Head of caudate nucleus (tissue), 42 donors: ENCODE measurements at regions not wholly inside any gene's neighbourhood (a gene's known extent, or its start where the extent isn't known, plus 50 kb on each side); places are given as distances from the start of the nearest gene placed in this dataset.

Experiments used
- DNase-seq, 42 donors: peaks; one replicate each; pipeline versions ENCODE4 v3.0.0 to v3.0.0-alpha.2; 2020 to 2021; ENCODE audit warnings: mixed read lengths in 7 of 42
- intact Hi-C: fragments of 100-400 bp; cut with DNase I; formaldehyde crosslinking; loops from one replicate; pipeline ENCODE4 v1.15.0; 2022

DNA sequence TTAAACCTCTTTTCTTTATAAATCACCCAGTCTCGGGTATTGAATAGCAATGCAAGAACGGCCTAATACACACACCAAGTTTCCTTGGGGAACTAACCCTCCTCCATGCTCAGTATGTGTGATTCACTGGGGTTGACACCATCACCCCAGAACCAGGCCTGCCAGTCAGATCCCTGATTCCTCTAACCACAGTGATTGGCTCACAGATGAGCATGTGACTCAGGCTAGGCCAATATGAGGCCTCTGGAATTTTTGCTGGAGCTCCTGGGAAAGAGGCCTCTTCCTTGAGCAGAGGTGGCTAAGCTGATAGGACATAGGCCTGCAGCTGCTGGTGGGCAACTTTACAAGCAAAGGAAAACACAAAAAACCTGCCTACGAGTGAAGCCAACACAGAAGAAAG lies 74.7 kb upstream of the ZBTB40 start:
- no peak for DNase-seq
- intact Hi-C loops = no loop called here

DNA sequence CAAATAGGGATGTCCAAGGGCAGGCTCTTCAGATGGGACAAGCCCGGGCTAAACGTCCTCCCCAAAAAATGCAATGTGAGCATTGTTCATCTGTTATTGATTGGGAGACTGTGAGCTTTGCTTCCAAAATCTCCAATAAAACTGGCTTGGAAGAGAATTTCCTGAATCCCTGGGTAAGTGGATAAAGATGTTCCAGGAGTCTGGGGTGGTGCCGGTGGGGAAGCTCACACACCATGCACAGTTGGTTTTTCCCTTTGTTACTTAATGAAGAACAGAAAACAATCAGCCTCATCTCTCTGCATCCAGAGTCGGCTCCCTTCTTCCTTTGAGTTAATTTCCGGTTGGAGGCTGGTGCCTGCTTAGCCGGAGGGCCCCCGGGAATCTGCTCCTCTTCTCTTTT lies 72.1 kb upstream of the ZBTB40 start:
- intact Hi-C loops = no loop called here
- no peak for DNase-seq

DNA sequence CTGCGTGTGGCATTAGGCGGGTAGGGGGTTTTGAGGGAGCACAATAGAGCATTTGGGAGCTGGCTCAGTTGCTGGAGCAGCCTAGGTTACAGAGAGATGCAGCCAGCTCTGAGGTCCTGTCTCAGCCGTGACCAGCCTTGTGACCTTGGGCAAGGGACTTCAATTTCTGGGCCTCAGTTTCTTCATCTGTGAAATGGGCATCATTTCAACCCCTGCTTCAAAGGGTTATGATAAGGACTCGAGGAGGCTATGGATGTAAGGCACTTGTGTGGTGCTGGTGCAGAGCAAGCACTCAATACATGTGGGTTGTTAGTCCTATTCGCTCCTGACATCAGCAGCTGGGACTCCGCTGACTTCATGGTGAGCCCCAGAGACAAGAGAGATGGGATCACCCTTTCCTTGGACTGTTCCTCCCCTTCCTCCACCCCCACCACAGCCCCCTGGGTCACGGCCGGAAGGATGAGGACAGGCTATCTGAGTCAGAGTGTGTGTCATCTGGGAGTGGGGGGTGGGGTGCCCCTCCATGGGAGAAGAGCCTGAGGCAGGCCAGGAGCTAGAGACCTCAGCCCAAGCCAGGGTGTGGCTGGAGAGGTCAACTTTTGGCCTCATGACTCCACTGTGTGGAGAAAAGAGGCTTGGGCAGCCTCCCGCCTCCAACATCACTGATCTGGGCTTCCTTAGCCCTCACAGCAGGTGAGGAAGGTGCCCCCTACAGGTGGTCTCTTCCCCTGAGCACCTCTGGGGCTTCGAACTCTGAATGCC lies 71.4 kb upstream of the ZBTB40 start:
- intact Hi-C loops = no loop called here
- DNase-seq = no peak

DNA sequence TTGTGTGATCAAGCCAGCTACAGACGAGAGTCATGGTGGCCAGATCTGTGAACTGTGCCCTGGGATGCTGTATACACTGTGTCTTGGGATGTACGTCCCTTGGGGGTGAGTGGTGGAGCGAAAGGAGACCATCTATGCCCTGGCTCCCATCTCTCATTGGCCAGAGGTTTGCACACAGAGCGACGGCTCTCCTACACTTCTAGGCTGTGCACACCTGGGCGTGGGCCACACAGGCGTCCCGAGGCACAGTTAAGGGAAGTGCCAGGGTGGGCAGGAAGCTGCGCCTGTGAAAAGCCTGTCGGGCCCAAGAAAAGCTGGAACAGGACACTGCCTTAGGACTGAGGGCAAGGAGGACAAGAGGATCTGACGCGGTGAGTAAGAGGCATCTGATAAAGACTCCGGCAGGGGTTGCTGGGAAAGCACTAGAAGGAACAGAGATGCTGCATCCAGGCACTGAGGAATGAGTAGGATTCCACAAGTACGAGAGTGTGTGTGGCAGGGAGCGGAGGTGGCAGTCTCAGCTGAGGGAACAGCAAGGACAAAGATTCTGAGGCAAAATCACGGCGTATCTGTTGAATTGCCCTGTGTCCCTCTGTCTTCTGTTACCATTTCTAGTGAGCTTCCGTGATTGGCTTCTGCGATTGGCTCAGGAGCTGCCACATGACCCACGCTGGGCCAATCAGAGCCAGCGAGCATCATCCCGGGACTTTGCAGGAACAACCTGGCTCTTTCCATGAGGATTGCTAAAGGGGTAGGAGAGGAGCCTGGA lies 67.9 kb upstream of the ZBTB40 start:
- intact Hi-C loops = no loop called here

DNA sequence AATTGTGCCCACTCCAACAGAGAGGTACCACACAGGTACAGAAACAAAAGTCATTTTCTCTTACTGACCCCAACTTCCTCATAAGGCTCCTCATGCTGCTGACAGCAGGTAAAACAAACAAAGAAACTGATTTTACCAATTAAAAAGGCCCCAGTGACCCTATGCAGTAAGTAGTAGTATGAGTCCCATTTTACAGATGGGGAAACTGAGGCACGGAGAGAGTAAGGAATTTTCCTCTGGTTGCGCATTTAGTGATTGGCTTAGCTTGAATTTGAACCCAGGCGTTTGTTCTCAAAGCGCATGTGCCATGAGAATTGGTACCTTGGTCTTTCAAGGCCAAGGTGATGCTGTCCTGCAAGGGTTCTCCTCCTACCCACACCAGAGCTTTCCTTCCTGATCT lies 66.1 kb upstream of the ZBTB40 start:
- intact Hi-C loops = no loop called here

More for the DNA sequence above, 67.9 kb upstream of the ZBTB40 start:
- DNase-seq = peak in 40 of 42 donors; percentile 2 to 73 (median 38)

DNA sequence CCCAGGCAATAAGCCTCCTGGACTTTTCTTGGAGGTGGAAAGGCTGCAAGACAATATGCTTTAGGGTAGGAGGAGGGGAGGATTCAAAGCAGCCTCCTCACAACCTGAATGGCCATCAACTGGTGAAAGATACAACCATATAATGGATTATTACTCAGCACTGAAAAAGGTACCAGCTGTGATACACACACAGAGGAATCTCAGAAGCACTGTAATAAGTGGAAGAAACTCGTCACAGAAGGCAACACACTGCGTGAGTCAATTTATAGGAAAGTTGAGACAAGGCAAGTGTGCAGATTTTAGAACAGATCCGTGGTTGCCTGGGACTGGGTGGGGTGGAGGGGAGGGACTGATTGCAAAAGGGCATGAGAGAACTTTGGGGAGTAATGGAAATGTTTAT lies 64.9 kb upstream of the ZBTB40 start:
- intact Hi-C loops = no loop called here
- no peak for DNase-seq

More for the DNA sequence above, 66.1 kb upstream of the ZBTB40 start:
- DNase-seq = no peak

DNA sequence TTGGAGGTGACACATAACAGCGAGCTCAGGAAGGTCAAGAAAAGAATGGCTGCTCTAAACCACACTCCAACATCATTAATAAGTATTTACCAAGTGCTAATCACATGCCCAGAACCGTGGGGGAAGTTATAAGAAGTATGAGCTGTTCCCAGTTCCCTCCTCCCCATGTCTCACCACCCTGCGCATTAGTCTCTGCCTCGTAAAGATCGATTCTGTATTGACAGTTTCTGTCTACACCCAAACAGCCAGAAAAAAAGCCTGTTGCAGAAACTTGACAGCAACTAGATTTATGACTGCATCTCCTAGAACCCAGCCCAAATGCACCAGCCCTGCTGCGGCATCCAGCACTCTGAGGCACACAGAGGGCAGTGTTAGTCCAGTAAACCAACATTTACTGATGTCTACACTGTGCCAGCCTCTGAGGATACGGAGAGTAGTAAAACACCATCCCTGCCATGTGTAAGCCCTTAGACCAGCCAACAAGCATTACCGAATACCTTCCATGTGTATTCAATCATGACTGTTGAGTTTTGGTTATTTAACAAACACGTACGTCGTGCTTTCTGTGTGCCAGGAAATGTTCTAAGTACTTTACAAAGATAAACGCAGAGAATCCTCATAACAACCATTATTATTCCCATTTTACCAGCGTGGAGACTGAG lies 63.6 kb upstream of the ZBTB40 start:
- intact Hi-C loops = no loop called here
- no peak for DNase-seq

DNA sequence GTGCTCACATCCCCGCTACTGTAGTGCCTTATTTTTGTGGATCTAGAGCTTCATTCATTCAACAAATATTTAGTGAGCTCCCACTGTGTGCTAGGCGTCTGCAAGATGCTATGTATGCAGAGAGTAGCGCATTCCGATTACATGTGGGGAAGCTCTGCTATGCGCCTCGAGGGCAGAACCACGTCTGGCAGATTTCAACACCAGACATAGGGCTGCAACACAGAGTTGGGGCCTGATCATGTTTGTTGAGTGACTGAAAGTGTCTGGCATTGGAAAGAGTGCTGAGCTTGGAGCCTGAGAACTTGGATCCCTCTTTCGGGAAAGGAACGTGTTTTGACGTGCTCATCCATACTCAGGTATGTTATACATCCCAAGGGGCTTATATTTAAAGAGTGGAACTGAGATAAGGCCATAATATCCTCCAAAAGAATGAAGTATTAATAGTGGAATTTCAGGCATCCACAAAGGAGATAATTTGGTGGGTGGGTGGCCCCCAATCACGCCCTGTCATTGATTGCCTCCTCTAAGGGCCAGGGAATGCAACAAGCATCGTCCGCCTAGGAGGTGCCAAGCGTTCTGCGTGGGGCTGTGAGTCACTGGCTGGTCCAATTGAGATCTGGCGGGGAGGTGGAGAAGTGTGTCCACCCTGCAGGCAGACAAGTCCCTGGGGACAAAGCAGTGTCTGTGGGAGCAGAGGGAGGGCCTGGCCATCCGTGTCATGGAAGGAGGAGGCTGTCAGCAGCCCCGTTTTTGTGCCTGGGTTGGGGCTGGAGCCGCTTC lies 62.8 kb upstream of the ZBTB40 start:
- intact Hi-C loops = no loop called here
- DNase-seq = no peak

DNA sequence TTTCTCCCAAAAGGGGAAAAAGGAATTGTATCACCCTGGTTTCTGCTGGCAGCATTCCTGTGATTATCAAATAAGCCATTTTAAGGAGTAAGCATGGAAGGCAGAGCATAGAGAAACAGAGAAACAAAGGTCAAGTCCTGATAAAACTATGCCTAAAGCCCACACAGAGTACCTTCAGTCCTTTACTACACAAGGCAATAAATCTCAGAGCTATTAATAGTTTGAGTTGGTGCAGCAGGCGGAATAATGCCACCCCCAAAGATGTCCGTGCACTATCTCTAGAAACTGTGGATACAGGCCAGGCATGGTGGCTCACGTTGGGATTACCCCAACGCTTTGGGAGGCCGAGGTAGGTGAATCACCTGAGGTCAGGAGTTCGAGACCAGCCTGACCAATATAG lies 58.1 kb upstream of the ZBTB40 start:
- DNase-seq = no peak
- intact Hi-C loops = no loop called here

DNA sequence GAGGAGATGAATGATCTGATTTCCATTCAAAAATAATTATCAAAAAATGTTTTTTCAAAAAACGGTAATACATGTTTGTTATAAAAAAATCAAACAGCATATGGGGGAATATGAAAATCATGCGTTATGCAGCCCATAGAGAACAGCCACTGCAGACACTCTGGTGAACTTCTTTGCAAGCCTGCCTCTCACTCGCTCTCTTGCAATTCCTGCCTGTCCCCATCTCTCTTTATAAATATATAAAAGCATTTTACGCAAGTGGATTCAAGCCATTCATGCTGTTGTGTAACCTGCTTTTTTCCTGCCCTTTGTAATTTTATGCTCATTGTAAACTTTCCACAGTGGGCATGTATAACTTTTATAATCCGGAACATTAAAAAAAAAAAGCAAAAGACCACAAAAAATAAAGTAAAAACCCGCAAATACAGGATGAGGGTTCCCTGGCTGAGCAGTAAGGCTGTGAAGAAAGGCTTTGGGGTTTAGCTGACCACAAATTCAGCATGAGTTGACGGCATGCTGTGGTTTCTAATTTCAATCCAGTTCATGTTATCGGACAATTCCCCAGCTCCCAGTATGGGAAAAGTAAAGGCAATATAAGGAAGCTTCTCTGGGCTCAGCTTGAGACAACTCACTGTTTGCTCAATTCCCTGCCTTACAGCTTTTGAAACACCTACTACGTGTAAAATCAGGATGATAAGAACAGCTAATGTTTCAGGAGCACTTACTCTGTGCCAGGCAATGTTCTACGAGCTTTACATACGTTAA lies 52.8 kb upstream of the ZBTB40 start:
- intact Hi-C loops = no loop called here
- DNase-seq = no peak

DNA sequence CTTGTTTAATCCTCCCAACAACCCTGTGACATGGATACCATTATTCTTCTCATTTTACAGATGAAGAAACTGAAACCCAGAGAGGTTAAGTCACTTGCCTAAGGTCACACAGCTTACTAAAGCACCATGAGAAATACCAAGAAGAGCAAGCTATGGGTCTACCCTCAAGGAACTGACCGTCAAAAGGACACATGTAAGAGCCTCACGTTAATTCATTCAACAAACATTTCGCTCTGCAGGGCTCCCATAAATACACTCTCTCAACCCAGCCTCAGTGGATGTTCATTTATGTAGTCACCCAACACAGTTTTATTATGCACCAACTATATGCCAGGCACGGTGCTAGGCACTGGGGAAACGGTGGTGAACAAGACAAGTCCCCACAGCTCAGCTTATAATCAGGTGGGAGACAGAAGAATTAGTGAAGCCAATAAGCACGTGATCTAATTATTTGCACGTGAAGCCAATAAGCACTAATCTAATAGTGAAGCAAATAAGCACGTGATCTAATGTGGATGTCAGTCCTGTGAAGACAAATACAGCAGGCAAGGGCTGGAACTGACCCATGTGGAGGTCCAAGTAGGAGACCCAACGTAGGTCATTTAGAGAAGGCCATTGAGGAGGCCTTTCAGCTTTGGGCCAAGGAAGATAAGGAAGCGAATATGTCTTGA lies 52.1 kb upstream of the ZBTB40 start:
- no peak for DNase-seq

More for the DNA sequence above, 52.1 kb upstream of the ZBTB40 start:
- intact Hi-C loops = no loop called here
